WTC11 (cell line): ENCODE measurements at regions not wholly inside any gene's neighbourhood (a gene's known extent, or its start where the extent isn't known, plus 50 kb on each side); places are given as distances from the start of the nearest gene placed in this dataset.

Source experiments
- ATAC-seq: fragments of 200-7000 bp; cut with Tn5 transposase; 2 replicates; pipeline ENCODE4 v1.10.0; 2021; ENCODE audit warnings: mild to moderate bottlenecking, moderate library complexity
- CTCF ChIA-PET: fragments of 300-600 bp; sonication (Branson Sonifier 250); formaldehyde crosslinking; loops from one replicate; lab custom pipeline; 2021; ENCODE audit warnings: antibody characterized with exemption; lab: Charles Lee
- POLR2A ChIA-PET: fragments of 350-600 bp; sonication (Branson Sonifier 250); formaldehyde crosslinking; loops from one replicate; lab custom pipeline; 2021; ENCODE audit warnings: antibody characterized with exemption; lab: Charles Lee
- DNase-seq: peaks from one replicate; pipeline ENCODE4 v3.0.0; 2021; ENCODE audit warnings: low spot score
- H3K27ac Mint-ChIP-seq: 2 replicates; pipeline ENCODE4 v1.8.0; 2021; ENCODE audit warnings: mixed read lengths
- H3K27me3 Mint-ChIP-seq: 2 replicates; pipeline ENCODE4 v1.8.0; 2021; ENCODE audit warnings: low read depth, mild to moderate bottlenecking, moderate library complexity, mixed read lengths
- H3K36me3 Mint-ChIP-seq: 2 replicates; pipeline ENCODE4 v1.8.0; 2021; ENCODE audit warnings: mixed read lengths
- H3K4me1 Mint-ChIP-seq: 2 replicates; pipeline ENCODE4 v1.8.0; 2022; ENCODE audit warnings: mixed read lengths
- H3K4me3 Mint-ChIP-seq: 2 replicates; pipeline ENCODE4 v1.8.0; 2021; ENCODE audit warnings: mild to moderate bottlenecking, moderate library complexity, mixed read lengths
- H3K9me3 Mint-ChIP-seq: 2 replicates; pipeline ENCODE4 v1.8.0; 2021; ENCODE audit warnings: mixed read lengths
- NFYB ChIP-seq: sonication (generic); formaldehyde crosslinking; conservative IDR thresholded peaks from 2 replicates; pipeline ENCODE4 v1.8.0; 2022; ENCODE audit warnings: low read depth, missing genetic modification reagents
- TF ChIP-seq, protein P1 (sequence below): sonication (generic); formaldehyde crosslinking; IDR thresholded peaks from 2 replicates; pipeline ENCODE4 v1.8.1; 2023; ENCODE audit warnings: mild to moderate bottlenecking, missing genetic modification reagents, borderline replicate concordance

DNA sequence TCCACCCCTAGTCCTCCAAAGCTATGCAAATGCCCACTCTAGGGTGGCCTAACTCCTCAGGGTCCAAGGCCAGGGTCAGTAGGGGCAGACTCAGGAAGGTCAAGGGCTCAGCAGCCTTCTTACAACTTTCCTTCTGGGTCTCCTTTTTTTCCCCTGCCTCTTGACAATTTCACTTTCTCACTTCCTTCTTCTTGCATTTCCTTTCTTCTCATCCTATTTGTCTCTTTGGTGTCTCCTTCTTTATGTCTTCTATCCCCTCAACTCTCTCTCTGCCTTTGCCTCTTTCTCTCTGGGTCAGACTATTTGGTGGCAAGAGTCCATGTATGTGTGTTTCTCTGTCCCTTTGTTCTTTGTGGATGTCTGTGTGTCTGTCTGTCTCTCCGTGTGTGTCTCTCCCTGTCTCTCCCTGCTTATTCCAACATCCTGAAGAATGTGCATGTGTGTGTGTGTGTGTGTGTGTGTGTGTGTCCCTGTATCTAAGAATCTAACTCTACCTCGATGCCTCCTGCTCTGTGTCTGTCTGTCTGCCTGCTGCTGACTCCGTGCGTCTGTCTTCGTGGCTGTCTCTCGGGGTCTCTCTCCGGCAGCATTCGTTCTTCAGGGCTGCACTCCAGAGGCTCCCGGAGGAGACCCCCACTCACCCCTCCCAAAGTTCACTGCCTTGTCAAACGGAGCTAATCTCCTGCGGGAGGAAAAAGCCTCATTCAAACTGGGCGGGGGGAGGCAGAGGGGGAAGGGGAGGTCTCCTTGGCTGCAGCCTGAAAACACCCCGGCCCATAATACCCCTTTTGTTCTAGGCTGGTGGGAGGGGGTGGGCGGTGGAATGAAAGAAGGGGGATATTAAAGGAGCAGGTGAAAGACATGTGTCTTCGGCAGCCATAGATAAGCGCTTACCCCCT, 51.7 kb upstream of the FOXP4 start:
- H3K9me3 Mint-ChIP-seq: no peaks in the 10 kb centered on the region
- CTCF ChIA-PET: interaction anchor here (1.2 kb wide), 2 partner anchors 10 to 83 kb away, joined by 3 read pairs; no protein-coding TSS in a partner anchor
- ATAC-seq (peak; percentile 60), DNase-seq (no peak)
- peak overlapping the region; percentile 29 for H3K4me3 Mint-ChIP-seq
- TF ChIP-seq NFYB (CRISPR knock-in tag): no peak
- TF ChIP-seq, protein P1, sequence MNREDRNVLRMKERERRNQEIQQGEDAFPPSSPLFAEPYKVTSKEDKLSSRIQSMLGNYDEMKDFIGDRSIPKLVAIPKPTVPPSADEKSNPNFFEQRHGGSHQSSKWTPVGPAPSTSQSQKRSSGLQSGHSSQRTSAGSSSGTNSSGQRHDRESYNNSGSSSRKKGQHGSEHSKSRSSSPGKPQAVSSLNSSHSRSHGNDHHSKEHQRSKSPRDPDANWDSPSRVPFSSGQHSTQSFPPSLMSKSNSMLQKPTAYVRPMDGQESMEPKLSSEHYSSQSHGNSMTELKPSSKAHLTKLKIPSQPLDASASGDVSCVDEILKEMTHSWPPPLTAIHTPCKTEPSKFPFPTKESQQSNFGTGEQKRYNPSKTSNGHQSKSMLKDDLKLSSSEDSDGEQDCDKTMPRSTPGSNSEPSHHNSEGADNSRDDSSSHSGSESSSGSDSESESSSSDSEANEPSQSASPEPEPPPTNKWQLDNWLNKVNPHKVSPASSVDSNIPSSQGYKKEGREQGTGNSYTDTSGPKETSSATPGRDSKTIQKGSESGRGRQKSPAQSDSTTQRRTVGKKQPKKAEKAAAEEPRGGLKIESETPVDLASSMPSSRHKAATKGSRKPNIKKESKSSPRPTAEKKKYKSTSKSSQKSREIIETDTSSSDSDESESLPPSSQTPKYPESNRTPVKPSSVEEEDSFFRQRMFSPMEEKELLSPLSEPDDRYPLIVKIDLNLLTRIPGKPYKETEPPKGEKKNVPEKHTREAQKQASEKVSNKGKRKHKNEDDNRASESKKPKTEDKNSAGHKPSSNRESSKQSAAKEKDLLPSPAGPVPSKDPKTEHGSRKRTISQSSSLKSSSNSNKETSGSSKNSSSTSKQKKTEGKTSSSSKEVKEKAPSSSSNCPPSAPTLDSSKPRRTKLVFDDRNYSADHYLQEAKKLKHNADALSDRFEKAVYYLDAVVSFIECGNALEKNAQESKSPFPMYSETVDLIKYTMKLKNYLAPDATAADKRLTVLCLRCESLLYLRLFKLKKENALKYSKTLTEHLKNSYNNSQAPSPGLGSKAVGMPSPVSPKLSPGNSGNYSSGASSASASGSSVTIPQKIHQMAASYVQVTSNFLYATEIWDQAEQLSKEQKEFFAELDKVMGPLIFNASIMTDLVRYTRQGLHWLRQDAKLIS: no peak
- no peaks in the 10 kb centered on the region for H3K36me3 Mint-ChIP-seq
- H3K27me3 Mint-ChIP-seq: peaks cover 85% of the 10 kb centered on the region
- no peak overlapping the region for H3K27ac Mint-ChIP-seq
- POLR2A ChIA-PET: no interaction called here
- H3K4me1 Mint-ChIP-seq: peaks cover 44% of the 10 kb centered on the region
